HEK293T (cell line): ENCODE measurements at regions not wholly inside any gene's neighbourhood (a gene's known extent, or its start where the extent isn't known, plus 50 kb on each side); places are given as distances from the start of the nearest gene placed in this dataset.

ENCODE experiments used
- CTCF ChIA-PET: fragments of 350-600 bp; formaldehyde crosslinking; extraction: SDS; loops from one replicate; lab custom pipeline; 2021; ENCODE audit warnings: antibody characterized with exemption, inconsistent platforms; lab: Yijun Ruan, JAX
- POLR2A ChIA-PET: fragments of 350-600 bp; formaldehyde crosslinking; extraction: SDS; loops from one replicate; lab custom pipeline; 2020; ENCODE audit warnings: antibody characterized with exemption, inconsistent platforms; lab: Yijun Ruan, JAX
- DNase-seq: peaks from one replicate; pipeline ENCODE4 v3.0.0; 2012; ENCODE audit warnings: mixed read lengths; ENCODE audit errors: extremely low spot score
- ARNT ChIP-seq: fragments of 450-650 bp; IDR thresholded peaks from 2 replicates; pipeline ENCODE4 v1.6.1; 2017; ENCODE audit warnings: mild to moderate bottlenecking
- BHLHE40 ChIP-seq: fragments of 450-650 bp; IDR thresholded peaks from 2 replicates; pipeline ENCODE4 v1.6.1; 2016; ENCODE audit warnings: mild to moderate bottlenecking, moderate library complexity, borderline replicate concordance
- CTBP1 ChIP-seq: fragments of 450-650 bp; IDR thresholded peaks from 2 replicates; pipeline ENCODE4 v1.6.1; 2016; ENCODE audit warnings: borderline replicate concordance
- ELF4 ChIP-seq: fragments of 450-650 bp; IDR thresholded peaks from 2 replicates; pipeline ENCODE4 v1.6.1; 2017; ENCODE audit warnings: antibody characterized with exemption
- FOXA1 ChIP-seq: fragments of 450-650 bp; IDR thresholded peaks from 2 replicates; pipeline ENCODE4 v1.6.1; 2016; ENCODE audit warnings: mild to moderate bottlenecking
- FOXK2 ChIP-seq: fragments of 450-650 bp; IDR thresholded peaks from 2 replicates; pipeline ENCODE4 v1.6.1; 2016; ENCODE audit warnings: mild to moderate bottlenecking
- FOXM1 ChIP-seq: fragments of 450-650 bp; IDR thresholded peaks from 2 replicates; pipeline ENCODE4 v1.6.1; 2017; ENCODE audit warnings: mild to moderate bottlenecking, borderline replicate concordance
- HDGF ChIP-seq: fragments of 450-650 bp; IDR thresholded peaks from 2 replicates; pipeline ENCODE4 v1.6.1; 2017; ENCODE audit warnings: antibody characterized with exemption, borderline replicate concordance
- L3MBTL2 ChIP-seq: fragments of 450-650 bp; conservative IDR thresholded peaks from 2 replicates; pipeline ENCODE4 v1.6.1; 2016; ENCODE audit warnings: mild to moderate bottlenecking
- LEF1 ChIP-seq: fragments of 450-650 bp; IDR thresholded peaks from 2 replicates; pipeline ENCODE4 v1.6.1; 2017; ENCODE audit warnings: mild to moderate bottlenecking, borderline replicate concordance
- NFRKB ChIP-seq: fragments of 450-650 bp; IDR thresholded peaks from 2 replicates; pipeline ENCODE4 v1.6.1; 2016; ENCODE audit warnings: mild to moderate bottlenecking, moderate library complexity
- PKNOX1 ChIP-seq: fragments of 450-650 bp; IDR thresholded peaks from 2 replicates; pipeline ENCODE4 v1.6.1; 2016
- SP1 ChIP-seq: fragments of 450-650 bp; IDR thresholded peaks from 2 replicates; pipeline ENCODE4 v1.6.1; 2017
- SUZ12 ChIP-seq: fragments of 450-650 bp; IDR thresholded peaks from 2 replicates; pipeline ENCODE4 v1.6.1; 2016; ENCODE audit warnings: mild to moderate bottlenecking
- TARDBP ChIP-seq: fragments of 450-650 bp; IDR thresholded peaks from 2 replicates; pipeline ENCODE4 v1.6.1; 2016
- ZNF384 ChIP-seq: fragments of 450-650 bp; IDR thresholded peaks from 2 replicates; pipeline ENCODE4 v1.6.1; 2016

- no peak for TF ChIP-seq LEF1
- TF ChIP-seq SUZ12: no peak
- TF ChIP-seq SP1: no peak
- TF ChIP-seq NFRKB: no peak
- TF ChIP-seq FOXA1: no peak
- TF ChIP-seq ELF4: no peak
- TF ChIP-seq HDGF: no peak
- TF ChIP-seq ZNF384: no peak
- TF ChIP-seq TARDBP: no peak
- no peak for TF ChIP-seq BHLHE40
- no peak for TF ChIP-seq L3MBTL2
- no peak for TF ChIP-seq ARNT
- no peak for TF ChIP-seq FOXM1
- TF ChIP-seq FOXK2: no peak
- TF ChIP-seq PKNOX1: no peak
- TF ChIP-seq CTBP1: no peak
- POLR2A ChIA-PET: no interaction called here
- no peak for DNase-seq
- CTCF ChIA-PET: no interaction called here
Observed at GRCh38 chr1:187513190-187513589, 684.4 kb downstream of the PLA2G4A start.

- ChIA-PET CTCF (no interaction called here), POLR2A (no interaction called here)
- TF ChIP-seq ELF4: no peak
- TF ChIP-seq FOXK2: no peak
- TF ChIP-seq TARDBP: no peak
- TF ChIP-seq SP1: no peak
- no peak for TF ChIP-seq ZNF384
- TF ChIP-seq CTBP1: no peak
- TF ChIP-seq BHLHE40: no peak
- no peak for DNase-seq
Observed at GRCh38 chr1:187514110-187514509, 685.4 kb downstream of the PLA2G4A start.

- no peak for DNase-seq
- no peak for TF ChIP-seq ELF4
- TF ChIP-seq ZNF384: no peak
- no peak for TF ChIP-seq L3MBTL2
- TF ChIP-seq HDGF: no peak
- no peak for TF ChIP-seq FOXK2
- POLR2A ChIA-PET: no interaction called here
- CTCF ChIA-PET: no interaction called here
Observed at GRCh38 chr1:187516874-187517273, 688.1 kb downstream of the PLA2G4A start.

GRCh38 chr1:187517546-187517945, 688.8 kb downstream of the PLA2G4A start:
- no peak for DNase-seq
- CTCF ChIA-PET: no interaction called here
- POLR2A ChIA-PET: no interaction called here
- TF ChIP-seq ARNT: no peak
- no peak for TF ChIP-seq CTBP1
- TF ChIP-seq BHLHE40: no peak
- TF ChIP-seq TARDBP: no peak
- TF ChIP-seq FOXM1: no peak
- TF ChIP-seq L3MBTL2: no peak
- TF ChIP-seq ZNF384: no peak
- no peak for TF ChIP-seq ELF4

- DNase-seq: no peak
- TF ChIP-seq ELF4 (no peak), HDGF (no peak), SP1 (no peak), FOXK2 (no peak), CTBP1 (no peak), BHLHE40 (no peak), ZNF384 (no peak), SUZ12 (no peak), LEF1 (no peak), ARNT (no peak), PKNOX1 (no peak), L3MBTL2 (no peak), TARDBP (no peak), NFRKB (no peak), FOXM1 (no peak), FOXA1 (no peak)
- ChIA-PET CTCF (no interaction called here), POLR2A (no interaction called here)
Observed at GRCh38 chr1:187527346-187527745, 698.6 kb downstream of the PLA2G4A start.

- DNase-seq: no peak
- no peak for TF ChIP-seq CTBP1
- TF ChIP-seq HDGF: no peak
- TF ChIP-seq ZNF384: no peak
- TF ChIP-seq TARDBP: no peak
- no peak for TF ChIP-seq LEF1
- TF ChIP-seq NFRKB: no peak
- TF ChIP-seq SUZ12: no peak
- no peak for TF ChIP-seq ELF4
- ChIA-PET POLR2A (no interaction called here), CTCF (no interaction called here)
Observed at GRCh38 chr1:187537936-187538335, 709.2 kb downstream of the PLA2G4A start.

- POLR2A ChIA-PET: no interaction called here
Observed at GRCh38 chr1:187549540-187549939, 720.8 kb downstream of the PLA2G4A start.

GRCh38 chr1:187551061-187551460, 722.3 kb downstream of the PLA2G4A start:
- POLR2A ChIA-PET: no interaction called here
- CTCF ChIA-PET: no interaction called here
- no peak for TF ChIP-seq FOXM1
- no peak for TF ChIP-seq CTBP1
- no peak for TF ChIP-seq LEF1
- TF ChIP-seq SP1: no peak
- no peak for TF ChIP-seq PKNOX1
- no peak for TF ChIP-seq L3MBTL2
- DNase-seq: no peak

More at GRCh38 chr1:187549540-187549939, 720.8 kb downstream of the PLA2G4A start:
- TF ChIP-seq FOXK2: no peak
- no peak for TF ChIP-seq NFRKB
- CTCF ChIA-PET: interaction anchor here (0.6 kb wide), 1 partner anchor 79 kb away, joined by 3 read pairs; no protein-coding TSS in a partner anchor
- DNase-seq: no peak
